ENCODE measurements at regions not wholly inside any gene's neighbourhood (a gene's known extent, or its start where the extent isn't known, plus 50 kb on each side); places are given as distances from the start of the nearest gene placed in this dataset.

- TF ChIP-seq CHD7 (IDR thresholded peaks at IDR 0.05; ENCODE audit: insufficient replicate concordance, low read length): no peak
- TF ChIP-seq SP2 (IDR thresholded peaks at IDR 0.05; ENCODE audit: low read length): no peak
- no peak for TF ChIP-seq ASH2L (IDR thresholded peaks at IDR 0.05; ENCODE audit: low read length)
- no peak for TF ChIP-seq CEBPB (IDR thresholded peaks at IDR 0.05; ENCODE audit: low read depth, low read length)
- no peak for TF ChIP-seq SIRT6 (IDR thresholded peaks at IDR 0.05; ENCODE audit: low read length)
- TF ChIP-seq CHD1 (IDR thresholded peaks at IDR 0.05; ENCODE audit: low read depth, low read length): no peak
- no peak for TF ChIP-seq RFX5 (IDR thresholded peaks at IDR 0.05; ENCODE audit: borderline replicate concordance, low read depth, low read length)
Measured at GRCh38 chr7:42426163-42426562, 189.2 kb upstream of the GLI3 start (continued).

Measured in H1 (cell line).